Body of pancreas (tissue), 4 donors: ENCODE measurements at regions not wholly inside any gene's neighbourhood (a gene's known extent, or its start where the extent isn't known, plus 50 kb on each side); places are given as distances from the start of the nearest gene placed in this dataset.

Experiments used
- CTCF ChIP-seq, 7 experiments: fragments of 450-650 bp in 4 of 7; fragments of 200-600 bp in 3 of 7; sonication (generic) in 3 of 7; IDR thresholded peaks; one replicate each; pipeline ENCODE4 v1.5.1; 2016 to 2019; ENCODE audit warnings: antibody characterized with exemption in 7 of 7
- POLR2A ChIP-seq, 3 donors: fragments of 450-650 bp; IDR thresholded peaks; one replicate each; pipeline ENCODE4 v1.6.1; 2016; ENCODE audit warnings: antibody characterized with exemption in 3 of 3, mild to moderate bottlenecking in 2 of 3

DNA sequence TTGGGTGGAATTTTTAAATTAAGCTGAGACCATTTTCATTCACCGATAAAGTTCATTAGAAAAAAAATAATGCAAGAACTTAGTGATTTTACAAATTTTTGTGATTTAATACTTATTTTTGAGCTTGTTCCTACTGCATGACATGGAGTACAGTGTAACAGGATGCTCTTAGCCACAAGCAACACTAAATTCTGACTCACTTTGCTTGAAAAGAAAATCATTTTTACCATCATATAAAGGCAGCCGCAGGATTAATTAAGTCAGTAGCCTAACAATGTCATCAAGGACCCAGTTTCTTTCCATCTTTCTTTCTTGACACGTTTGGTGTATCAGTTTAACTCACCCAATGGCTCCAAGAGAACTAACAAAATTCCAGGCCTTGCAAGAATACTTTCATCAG is 540.3 kb upstream of the LUZP2 start:
- no peak for TF ChIP-seq CTCF (IDR thresholded peaks at IDR 0.05)
- TF ChIP-seq POLR2A (IDR thresholded peaks at IDR 0.05): no peak
